Right forelimb (tissue), 1 donor: ENCODE measurements at regions not wholly inside any gene's neighbourhood (a gene's known extent, or its start where the extent isn't known, plus 50 kb on each side); places are given as distances from the start of the nearest gene placed in this dataset.
"Not testable (repeated sequence)": the region's sequence is repeated elsewhere in the genome, so short reads cannot be mapped to it uniquely, and the experiment has no call there.

ENCODE experiments used
- DNase-seq: peaks from one replicate; pipeline ENCODE4 v3.0.0-alpha.2; 2018

- DNase-seq = no peak
Measured at GRCh38 chr2:184030989-184031388, 567.3 kb upstream of the ZNF804A start.

- no peak for DNase-seq
Measured at GRCh38 chr2:184031402-184032147, 566.8 kb upstream of the ZNF804A start.

GRCh38 chr2:184032983-184033382 lies 565.3 kb upstream of the ZNF804A start:
- DNase-seq = no peak

GRCh38 chr2:184037273-184037672 lies 561.1 kb upstream of the ZNF804A start:
- DNase-seq = no peak

GRCh38 chr2:184039493-184039892 lies 558.8 kb upstream of the ZNF804A start:
- no peak for DNase-seq

GRCh38 chr2:184040230-184040629 lies 558.1 kb upstream of the ZNF804A start:
- DNase-seq = no peak

- DNase-seq = no peak
Measured at GRCh38 chr2:184041077-184041476, 557.3 kb upstream of the ZNF804A start.

- DNase-seq = no peak
Measured at GRCh38 chr2:184041777-184042176, 556.6 kb upstream of the ZNF804A start.

GRCh38 chr2:184047536-184047935 lies 550.8 kb upstream of the ZNF804A start:
- DNase-seq = no peak

- no peak for DNase-seq
Measured at GRCh38 chr2:184049566-184049965, 548.8 kb upstream of the ZNF804A start.

GRCh38 chr2:184053326-184053725 lies 545.0 kb upstream of the ZNF804A start:
- no peak for DNase-seq

- DNase-seq = not testable (repeated sequence)
Measured at GRCh38 chr2:184054419-184054818, 543.9 kb upstream of the ZNF804A start.

- no peak for DNase-seq
Measured at GRCh38 chr2:184057910-184058309, 540.4 kb upstream of the ZNF804A start.

- not testable (repeated sequence) for DNase-seq
Measured at GRCh38 chr2:184060268-184060667, 538.1 kb upstream of the ZNF804A start.

GRCh38 chr2:184067502-184067901 lies 530.8 kb upstream of the ZNF804A start:
- DNase-seq = no peak

GRCh38 chr2:184072470-184072869 lies 525.9 kb upstream of the ZNF804A start:
- DNase-seq = no peak

GRCh38 chr2:184078496-184078895 lies 519.8 kb upstream of the ZNF804A start:
- DNase-seq = no peak

- DNase-seq = no peak
Measured at GRCh38 chr2:184091456-184091855, 506.9 kb upstream of the ZNF804A start.

GRCh38 chr2:184113696-184114403 lies 484.5 kb upstream of the ZNF804A start:
- DNase-seq = no peak

- DNase-seq = no peak
Measured at GRCh38 chr2:184114439-184114838, 483.9 kb upstream of the ZNF804A start.

- DNase-seq = no peak
Measured at GRCh38 chr2:184119989-184120800, 478.1 kb upstream of the ZNF804A start.

- no peak for DNase-seq
Measured at GRCh38 chr2:184125867-184126266, 472.5 kb upstream of the ZNF804A start.

- no peak for DNase-seq
Measured at GRCh38 chr2:184129073-184129472, 469.3 kb upstream of the ZNF804A start.

GRCh38 chr2:184137955-184138354 lies 460.4 kb upstream of the ZNF804A start:
- no peak for DNase-seq
